CD4-positive, CD25-positive, alpha-beta regulatory T cell (primary cell): ENCODE measurements at regions not wholly inside any gene's neighbourhood (a gene's known extent, or its start where the extent isn't known, plus 50 kb on each side); places are given as distances from the start of the nearest gene placed in this dataset.
"Not testable (repeated sequence)": the region's sequence is repeated elsewhere in the genome, so short reads cannot be mapped to it uniquely, and the experiment has no call there.

Experiments
- ATAC-seq, 2 donors: fragments of 150-1000 bp; cut with Tn5 transposase; one replicate each; pipeline ENCODE4 v1.10.0; 2021; ENCODE audit warnings: low read depth in 2 of 2, moderate number of reproducible peaks in 2 of 2, moderate library complexity in 1 of 2
- DNase-seq, 3 donors: peaks; one replicate each; pipeline versions ENCODE4 v3.0.0 to v3.0.0-alpha.2; 2012 to 2022; ENCODE audit warnings: mixed read lengths in 1 of 3
- H3K27ac ChIP-seq: one replicate; pipeline ENCODE4 v1.7.0; 2013; ENCODE audit warnings: mild to moderate bottlenecking, low read length; ENCODE audit not compliant: insufficient read depth, poor library complexity, severe bottlenecking
- H3K27me3 ChIP-seq: one replicate; pipeline ENCODE4 v1.7.0; 2013; ENCODE audit warnings: low read length; ENCODE audit not compliant: control insufficient read depth, insufficient read depth
- H3K36me3 ChIP-seq: one replicate; pipeline ENCODE4 v1.7.0; 2013; ENCODE audit warnings: mild to moderate bottlenecking, low read length, moderate library complexity; ENCODE audit not compliant: control insufficient read depth, insufficient read depth
- H3K4me1 ChIP-seq: 2 replicates; pipeline ENCODE4 v1.7.0; 2013; ENCODE audit warnings: mild to moderate bottlenecking, low read length; ENCODE audit not compliant: insufficient read depth, control insufficient read depth, poor library complexity, severe bottlenecking
- H3K4me3 ChIP-seq: one replicate; pipeline ENCODE4 v1.7.0; 2013; ENCODE audit warnings: low read depth, mild to moderate bottlenecking, low read length, moderate library complexity
- H3K9me3 ChIP-seq, 2 experiments: 1 replicate in 1 of 2; 2 replicates in 1 of 2; pipeline ENCODE4 v1.7.0; 2013; ENCODE audit warnings: low read length in 2 of 2, mild to moderate bottlenecking in 1 of 2, moderate library complexity in 1 of 2; ENCODE audit not compliant: control insufficient read depth in 2 of 2
- H3K27ac Mint-ChIP-seq, 3 donors: one replicate each; pipeline ENCODE4 v1.8.0; 2020 to 2022; ENCODE audit warnings: mild to moderate bottlenecking in 3 of 3, mixed read lengths in 3 of 3, moderate library complexity in 2 of 3
- H3K27me3 Mint-ChIP-seq: one replicate; pipeline ENCODE4 v1.8.0; 2022; ENCODE audit warnings: mild to moderate bottlenecking, mixed read lengths
- H3K36me3 Mint-ChIP-seq: one replicate; pipeline ENCODE4 v1.8.0; 2020; ENCODE audit warnings: mixed read lengths
- H3K4me1 Mint-ChIP-seq, 4 donors: one replicate each; pipeline ENCODE4 v1.8.0; 2020 to 2022; ENCODE audit warnings: mixed read lengths in 4 of 4, mild to moderate bottlenecking in 1 of 4
- H3K4me3 Mint-ChIP-seq, 4 donors: one replicate each; pipeline ENCODE4 v1.8.0; 2020 to 2022; ENCODE audit warnings: mild to moderate bottlenecking in 4 of 4, mixed read lengths in 4 of 4, moderate library complexity in 3 of 4
- H3K9me3 Mint-ChIP-seq, 7 donors: one replicate each; pipeline ENCODE4 v1.8.0; 2020 to 2022; ENCODE audit warnings: mixed read lengths in 7 of 7, mild to moderate bottlenecking in 3 of 7, moderate library complexity in 2 of 7

GRCh38 chr5:115709585-115709984 is 83.7 kb upstream of the TMED7 start:
- Mint-ChIP-seq H3K4me3 (no peak overlapping the region), H3K27me3 (peaks cover 7% of the 10 kb centered on the region), H3K27ac (no peak overlapping the region), H3K4me1 (no peaks in the 10 kb centered on the region), H3K9me3 (peaks cover 0 to 6% (median 2%) of the 10 kb centered on the region in 7 donors), H3K36me3 (no peaks in the 10 kb centered on the region)
- Histone ChIP-seq H3K4me3 (no peak overlapping the region), H3K36me3 (no peaks in the 10 kb centered on the region), H3K4me1 (no peaks in the 10 kb centered on the region), H3K9me3 (no peaks in the 10 kb centered on the region), H3K27me3 (no peaks in the 10 kb centered on the region), H3K27ac (no peak overlapping the region)
- no peak for DNase-seq
- no peak for ATAC-seq

- H3K36me3 ChIP-seq, result no peaks in the 10 kb centered on the region
- Mint-ChIP-seq H3K9me3 (peaks cover 0 to 6% (median 2%) of the 10 kb centered on the region in 7 donors), H3K27me3 (peaks cover 7% of the 10 kb centered on the region), H3K4me1 (no peaks in the 10 kb centered on the region), H3K27ac (no peak overlapping the region), H3K36me3 (no peaks in the 10 kb centered on the region), H3K4me3 (no peak overlapping the region)
- H3K27me3 ChIP-seq, result no peaks in the 10 kb centered on the region
- no peak overlapping the region for H3K27ac ChIP-seq
- DNase-seq, result no peak
- H3K4me1 ChIP-seq, result no peaks in the 10 kb centered on the region
- no peaks in the 10 kb centered on the region for H3K9me3 ChIP-seq
- H3K4me3 ChIP-seq, result no peak overlapping the region
- no peak for ATAC-seq
Measured at GRCh38 chr5:115708819-115709477, 83.1 kb upstream of the TMED7 start.

- H3K27me3 ChIP-seq, result peaks cover 2% of the 10 kb centered on the region
- H3K4me3 ChIP-seq, result no peak overlapping the region
- Mint-ChIP-seq H3K4me1 (no peaks in the 10 kb centered on the region), H3K4me3 (no peak overlapping the region), H3K9me3 (no peaks in the 10 kb centered on the region), H3K27me3 (peaks cover 12% of the 10 kb centered on the region), H3K27ac (no peak overlapping the region), H3K36me3 (no peaks in the 10 kb centered on the region)
- H3K9me3 ChIP-seq, result no peaks in the 10 kb centered on the region
- H3K4me1 ChIP-seq, result no peaks in the 10 kb centered on the region
- no peaks in the 10 kb centered on the region for H3K36me3 ChIP-seq
- no peak for DNase-seq
- no peak overlapping the region for H3K27ac ChIP-seq
- no peak for ATAC-seq
Measured at GRCh38 chr5:115703514-115703913, 77.7 kb upstream of the TMED7 start.

GRCh38 chr5:115702025-115702424 is 76.2 kb upstream of the TMED7 start:
- no peak for ATAC-seq
- Mint-ChIP-seq H3K4me1 (no peaks in the 10 kb centered on the region), H3K27ac (no peak overlapping the region), H3K27me3 (peaks cover 12% of the 10 kb centered on the region), H3K36me3 (no peaks in the 10 kb centered on the region), H3K9me3 (peaks cover 0 to 2% (median 0%) of the 10 kb centered on the region in 7 donors), H3K4me3 (no peak overlapping the region)
- Histone ChIP-seq H3K9me3 (no peaks in the 10 kb centered on the region), H3K36me3 (no peaks in the 10 kb centered on the region), H3K4me1 (no peaks in the 10 kb centered on the region), H3K27me3 (peaks cover 2% of the 10 kb centered on the region), H3K27ac (no peak overlapping the region), H3K4me3 (no peak overlapping the region)
- no peak for DNase-seq

GRCh38 chr5:115699967-115700366 is 74.1 kb upstream of the TMED7 start:
- Histone ChIP-seq H3K27ac (no peak overlapping the region), H3K36me3 (no peaks in the 10 kb centered on the region), H3K27me3 (peaks cover 6% of the 10 kb centered on the region), H3K9me3 (no peaks in the 10 kb centered on the region), H3K4me3 (no peak overlapping the region), H3K4me1 (no peaks in the 10 kb centered on the region)
- ATAC-seq, result no peak
- Mint-ChIP-seq H3K36me3 (no peaks in the 10 kb centered on the region), H3K4me3 (no peak overlapping the region), H3K27ac (no peak overlapping the region), H3K9me3 (peaks cover 0 to 2% (median 0%) of the 10 kb centered on the region in 7 donors), H3K4me1 (no peaks in the 10 kb centered on the region), H3K27me3 (peaks cover 24% of the 10 kb centered on the region)
- DNase-seq, result no peak

GRCh38 chr5:115696141-115696650 is 70.4 kb upstream of the TMED7 start:
- no peak overlapping the region for H3K27ac ChIP-seq
- Mint-ChIP-seq H3K27ac (no peak overlapping the region), H3K4me1 (no peaks in the 10 kb centered on the region), H3K9me3 (peaks cover 0 to 3% (median 0%) of the 10 kb centered on the region in 7 donors), H3K27me3 (peaks cover 33% of the 10 kb centered on the region), H3K4me3 (no peak overlapping the region), H3K36me3 (no peaks in the 10 kb centered on the region)
- peaks cover 6% of the 10 kb centered on the region for H3K27me3 ChIP-seq
- H3K36me3 ChIP-seq, result no peaks in the 10 kb centered on the region
- H3K4me1 ChIP-seq, result no peaks in the 10 kb centered on the region
- no peaks in the 10 kb centered on the region for H3K9me3 ChIP-seq
- no peak overlapping the region for H3K4me3 ChIP-seq
- ATAC-seq, result no peak
- no peak for DNase-seq

- H3K27ac Mint-ChIP-seq, result no peak overlapping the region
- Histone ChIP-seq H3K4me3 (no peak overlapping the region), H3K9me3 (no peaks in the 10 kb centered on the region), H3K27me3 (peaks cover 4% of the 10 kb centered on the region), H3K27ac (no peak overlapping the region), H3K4me1 (no peaks in the 10 kb centered on the region), H3K36me3 (no peaks in the 10 kb centered on the region)
- DNase-seq, result no peak
- H3K4me3 Mint-ChIP-seq, result no peak overlapping the region
- H3K9me3 Mint-ChIP-seq, result peaks cover 0 to 3% (median 0%) of the 10 kb centered on the region in 7 donors
- H3K4me1 Mint-ChIP-seq, result no peaks in the 10 kb centered on the region
- H3K36me3 Mint-ChIP-seq, result no peaks in the 10 kb centered on the region
- no peak for ATAC-seq
- H3K27me3 Mint-ChIP-seq, result peaks cover 29% of the 10 kb centered on the region
Measured at GRCh38 chr5:115695310-115695880, 69.6 kb upstream of the TMED7 start.

GRCh38 chr5:115691814-115692213 is 66.0 kb upstream of the TMED7 start:
- H3K9me3 ChIP-seq, DNase-seq, H3K27ac ChIP-seq, H3K9me3 Mint-ChIP-seq, H3K36me3 ChIP-seq, ATAC-seq, H3K4me1 Mint-ChIP-seq, H3K4me3 ChIP-seq, H3K4me1 ChIP-seq, H3K27me3 ChIP-seq, H3K4me3 Mint-ChIP-seq, H3K36me3 Mint-ChIP-seq, H3K27ac Mint-ChIP-seq: not testable (repeated sequence)
- H3K27me3 Mint-ChIP-seq, result peaks cover 40% of the 10 kb centered on the region
